Suppressor macrophage treated with lipopolysaccharide for 1 hour (primary cell): ENCODE measurements at regions not wholly inside any gene's neighbourhood (a gene's known extent, or its start where the extent isn't known, plus 50 kb on each side); places are given as distances from the start of the nearest gene placed in this dataset.
"Not testable (repeated sequence)": the region's sequence is repeated elsewhere in the genome, so short reads cannot be mapped to it uniquely, and the experiment has no call there.

Source experiments
- DNase-seq, 3 donors: peaks; one replicate each; pipeline ENCODE4 v3.0.0-alpha.2; 2020 to 2022

DNA sequence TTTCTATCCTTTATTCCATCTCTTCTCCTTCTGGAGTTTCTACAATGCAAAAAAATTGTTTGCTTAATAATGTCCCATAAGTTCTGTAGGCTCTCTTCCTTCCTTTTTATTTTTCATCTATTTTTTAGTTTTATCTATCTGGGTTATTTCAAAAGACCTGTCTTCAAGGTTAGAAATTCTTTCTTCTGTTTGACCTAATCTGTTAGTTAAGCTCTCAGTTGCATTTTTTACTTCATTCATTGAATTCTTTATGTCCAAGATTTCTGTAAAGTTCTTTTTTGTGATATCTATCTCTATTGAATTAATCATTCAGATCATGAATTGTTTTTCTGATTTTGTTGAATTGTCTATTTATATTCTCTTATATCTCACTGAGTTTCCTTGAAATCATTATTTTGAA is 145.9 kb upstream of the TLE4 start:
- DNase-seq: no peak

DNA sequence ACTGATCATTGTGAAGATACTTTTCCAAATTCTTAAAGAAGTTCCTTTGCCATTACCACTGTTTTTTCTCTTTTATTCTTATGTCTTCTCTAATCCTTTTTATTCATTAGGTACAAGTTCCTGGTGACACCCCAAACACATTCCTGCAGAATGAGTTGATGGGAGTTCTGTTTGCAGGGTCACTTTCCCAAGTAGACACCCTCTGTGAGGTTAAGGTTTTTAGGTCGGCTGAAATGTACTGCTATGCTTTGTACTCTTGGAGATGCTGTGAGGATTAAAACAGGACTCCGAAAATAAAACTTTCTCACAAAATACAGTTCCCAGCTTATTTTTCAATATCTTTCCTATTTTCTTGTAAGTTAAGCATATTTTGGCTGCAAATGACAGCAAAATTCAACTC is 143.3 kb upstream of the TLE4 start:
- no peak for DNase-seq

DNA sequence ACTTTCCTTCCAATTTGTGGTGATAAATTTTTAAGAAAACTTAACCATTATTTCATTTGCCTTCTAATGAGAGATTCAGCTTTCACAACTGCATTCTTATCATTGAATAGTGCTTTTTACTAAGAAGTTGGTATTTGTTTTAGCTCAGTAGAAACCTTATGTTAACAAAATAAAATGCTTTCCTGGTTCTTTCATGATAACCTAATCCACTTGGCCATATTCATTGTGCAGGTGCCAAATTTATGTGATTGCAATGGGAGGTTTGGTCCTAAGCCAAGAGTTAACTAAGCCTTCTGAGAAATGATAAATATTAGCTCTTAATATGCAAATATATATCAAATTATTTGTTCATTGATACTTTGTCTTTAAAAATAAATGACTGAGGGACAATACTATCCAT is 141.1 kb upstream of the TLE4 start:
- DNase-seq: no peak

DNA sequence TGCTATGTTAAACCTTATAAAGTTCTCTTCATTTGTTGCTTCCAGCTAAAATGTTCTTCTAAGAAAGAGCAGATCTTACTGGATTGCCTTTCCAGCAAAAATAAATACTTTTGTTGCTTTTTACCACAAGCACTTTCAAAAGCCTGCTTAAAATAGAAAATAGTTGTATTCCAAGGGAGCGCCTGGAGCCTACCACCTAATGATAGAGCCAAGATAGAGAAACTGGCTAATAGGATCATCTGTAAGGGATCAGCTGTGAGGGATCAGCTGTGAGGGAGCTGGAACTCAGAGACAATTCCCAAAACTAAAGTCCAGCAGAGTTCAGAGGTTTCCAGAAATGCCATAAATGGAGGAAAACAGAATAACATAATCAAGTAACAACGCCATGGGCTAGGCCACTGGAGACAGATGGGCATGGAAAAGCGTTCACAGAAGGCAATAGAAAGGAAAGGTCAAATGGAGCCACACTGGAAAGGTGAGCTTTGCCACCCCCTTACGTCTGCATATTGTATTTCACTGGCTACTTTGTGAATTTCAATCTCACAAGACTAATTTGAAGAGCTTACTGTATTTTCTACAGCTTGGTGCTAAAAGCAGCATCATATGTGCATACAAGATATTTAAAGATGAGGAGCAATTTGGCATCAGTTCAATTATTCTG is 140.6 kb upstream of the TLE4 start:
- no peak for DNase-seq

DNA sequence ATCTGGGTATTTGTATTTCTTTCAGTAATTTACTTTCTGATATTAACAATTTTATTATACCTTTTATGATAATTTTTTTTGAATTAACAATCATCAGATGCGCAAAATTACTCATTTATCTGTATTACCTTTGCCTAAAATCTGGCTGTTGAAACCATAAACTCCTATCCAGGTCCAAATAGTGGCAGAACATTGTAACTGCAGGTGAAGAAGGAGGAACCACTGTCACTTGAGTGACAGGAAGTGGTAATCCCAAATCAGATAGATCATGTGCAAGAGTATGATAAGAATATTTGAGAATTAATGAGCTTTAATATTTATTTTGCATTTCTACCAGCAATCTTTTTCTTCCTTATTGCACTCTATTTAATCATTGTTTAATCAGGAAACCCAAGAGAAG is 139.3 kb upstream of the TLE4 start:
- DNase-seq: no peak

DNA sequence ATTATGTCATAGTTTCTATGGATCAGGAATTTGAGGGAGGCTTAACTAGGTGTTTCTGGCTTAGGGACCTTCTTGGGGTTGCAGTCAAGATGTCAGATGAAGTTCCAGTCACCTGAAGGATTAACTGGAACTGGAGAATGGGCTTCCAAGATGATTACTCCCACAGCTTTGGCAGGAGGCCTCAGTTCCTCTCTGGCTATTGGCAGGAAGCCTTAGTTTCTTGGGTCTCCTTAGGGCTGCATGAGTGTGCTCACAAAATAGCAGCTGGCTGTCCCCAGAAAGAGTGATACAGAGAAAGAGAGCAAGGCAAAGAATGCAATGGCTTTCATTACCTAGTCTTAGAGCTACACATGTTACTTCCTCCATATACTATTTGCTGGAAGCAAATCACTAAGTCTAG is 138.1 kb upstream of the TLE4 start:
- DNase-seq: no peak

DNA sequence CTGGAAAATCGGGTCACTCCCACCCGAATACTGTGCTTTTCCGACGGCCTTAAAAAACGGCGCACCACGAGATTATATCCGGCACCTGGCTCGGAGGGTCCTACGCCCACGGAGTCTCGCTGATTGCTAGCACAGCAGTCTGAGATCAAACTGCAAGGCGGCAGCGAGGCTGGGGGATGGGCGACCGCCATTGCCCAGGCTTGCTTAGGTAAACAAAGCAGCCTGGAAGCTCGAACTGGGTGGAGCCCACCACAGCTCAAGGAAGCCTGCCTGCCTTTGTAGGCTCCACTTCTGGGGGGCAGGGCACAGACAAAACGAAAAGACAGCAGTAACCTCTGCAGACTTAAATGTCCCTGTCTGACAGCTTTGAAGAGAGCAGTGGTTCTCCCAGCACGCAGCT is 132.5 kb upstream of the TLE4 start:
- not testable (repeated sequence) for DNase-seq

DNA sequence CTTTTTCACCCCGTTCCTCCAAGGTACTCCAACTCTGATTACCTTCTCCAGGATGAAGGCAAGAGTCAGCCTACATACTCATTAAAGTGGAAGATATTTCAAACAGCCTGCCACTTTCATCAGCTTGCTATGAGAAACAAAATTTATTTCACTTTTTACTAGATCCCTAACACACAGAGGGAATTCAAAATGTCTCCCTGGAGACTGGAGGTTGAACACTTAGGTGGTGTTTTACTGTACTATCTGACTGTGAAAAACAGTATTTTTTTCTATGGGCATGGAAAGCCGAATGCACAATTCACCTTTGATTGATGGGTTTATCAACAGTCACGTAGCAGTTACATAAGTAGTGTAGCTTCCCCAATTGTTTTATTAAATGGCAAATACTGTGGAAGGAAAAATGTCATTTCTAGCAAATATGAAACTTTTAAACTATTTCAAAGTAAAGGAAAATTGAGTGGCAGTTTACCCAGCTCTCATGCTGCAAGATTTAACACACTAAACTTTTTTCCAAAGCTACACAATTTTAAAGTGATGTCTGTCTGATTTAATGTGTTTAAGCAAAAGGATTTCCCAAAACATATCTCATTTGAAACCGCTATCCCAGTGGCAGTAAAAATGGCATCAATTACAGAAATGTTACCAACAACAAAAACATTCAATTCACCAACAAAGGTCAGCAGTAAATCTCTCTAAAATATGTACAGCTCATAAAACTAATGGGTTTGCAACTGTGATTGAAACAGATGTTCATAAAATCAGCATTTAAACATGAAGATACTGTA is 125.0 kb upstream of the TLE4 start:
- DNase-seq: no peak

DNA sequence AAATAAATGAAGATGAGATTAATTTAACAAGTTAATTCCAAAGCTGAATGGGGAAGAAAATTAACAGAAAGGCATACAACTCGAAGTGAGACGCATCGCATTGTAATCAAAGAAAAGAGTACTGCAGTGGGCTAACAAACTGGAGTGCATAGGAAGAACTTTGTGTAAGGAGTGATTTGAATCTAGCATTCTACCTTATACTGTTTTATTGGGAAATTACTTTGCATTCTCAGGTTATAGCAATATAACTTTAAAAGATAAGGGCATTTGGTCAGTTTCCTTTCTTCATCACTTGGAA is 124.5 kb upstream of the TLE4 start:
- no peak for DNase-seq

DNA sequence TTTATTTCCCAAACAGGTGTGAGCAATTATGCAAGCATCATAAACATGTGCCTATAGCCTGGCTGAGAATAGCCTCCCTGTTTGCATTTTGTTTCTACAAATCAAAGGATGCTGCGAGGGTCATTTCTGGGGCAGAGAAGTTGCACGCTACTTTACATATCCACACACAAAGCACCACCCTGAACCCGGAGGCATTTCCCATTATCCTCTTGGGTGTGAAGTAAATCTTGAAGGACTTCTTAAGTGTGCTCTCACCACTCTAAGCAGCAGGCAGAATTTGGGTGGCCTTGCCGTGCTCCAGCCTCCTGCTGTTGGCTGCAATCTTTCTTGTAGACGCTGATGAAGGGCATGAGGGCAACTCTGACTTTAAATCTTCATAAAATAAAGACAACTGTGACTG is 124.0 kb upstream of the TLE4 start:
- DNase-seq: no peak

DNA sequence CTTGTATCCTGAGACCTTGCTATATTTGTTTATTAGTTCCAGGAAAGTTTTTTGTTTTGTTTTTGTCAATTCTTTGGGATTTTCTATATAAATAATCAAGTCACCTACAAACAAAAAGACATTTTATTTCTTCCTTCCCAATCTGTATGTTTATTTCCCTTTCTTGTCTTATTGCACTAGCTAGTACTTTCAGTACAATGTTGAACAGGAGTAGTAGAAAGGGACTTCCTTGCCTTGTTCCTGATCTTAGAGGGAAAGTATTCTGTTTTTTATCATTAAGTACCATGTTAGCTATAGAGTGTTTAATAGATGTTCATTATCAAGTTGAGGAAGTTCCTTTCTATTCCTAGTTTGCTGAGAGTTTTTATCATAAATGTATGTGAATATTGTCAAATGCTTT is 119.5 kb upstream of the TLE4 start:
- no peak for DNase-seq

DNA sequence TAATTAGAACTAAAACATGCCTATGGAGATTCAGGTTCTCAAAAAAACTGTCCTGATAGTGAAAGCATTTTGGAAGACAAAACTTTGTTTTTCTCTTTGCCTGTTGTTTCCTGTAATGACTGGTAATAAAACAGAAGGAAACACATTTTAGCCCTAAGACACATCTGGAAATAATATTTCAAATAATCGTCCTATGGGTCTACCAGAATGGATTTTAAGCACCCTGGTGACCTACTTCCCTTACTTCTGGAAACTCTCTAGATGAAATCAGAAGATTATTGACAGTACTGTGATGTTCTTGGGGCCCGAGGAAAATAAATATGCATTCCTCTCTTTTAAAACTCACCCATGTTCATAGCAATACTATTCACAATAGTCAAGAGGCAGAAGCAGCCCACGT is 110.1 kb upstream of the TLE4 start:
- no peak for DNase-seq

DNA sequence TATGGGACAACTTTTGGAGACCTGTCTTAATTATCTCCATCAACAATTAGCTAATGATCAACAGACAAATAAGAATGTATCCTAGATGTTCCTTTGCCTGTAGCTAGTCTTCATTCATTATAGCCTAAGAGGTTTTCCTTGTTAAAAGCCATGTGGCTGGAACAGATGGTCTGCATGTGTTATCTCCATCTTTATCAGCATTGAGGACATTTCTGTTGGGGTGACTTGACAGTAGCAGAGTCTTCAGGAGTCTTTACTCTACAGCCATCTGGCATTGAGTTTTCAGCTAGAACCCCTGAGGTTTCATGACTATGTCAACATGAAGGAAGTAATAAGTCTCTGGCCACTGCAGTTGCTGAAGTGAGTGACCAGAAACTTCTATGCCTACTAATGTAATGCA is 106.6 kb upstream of the TLE4 start:
- no peak for DNase-seq

DNA sequence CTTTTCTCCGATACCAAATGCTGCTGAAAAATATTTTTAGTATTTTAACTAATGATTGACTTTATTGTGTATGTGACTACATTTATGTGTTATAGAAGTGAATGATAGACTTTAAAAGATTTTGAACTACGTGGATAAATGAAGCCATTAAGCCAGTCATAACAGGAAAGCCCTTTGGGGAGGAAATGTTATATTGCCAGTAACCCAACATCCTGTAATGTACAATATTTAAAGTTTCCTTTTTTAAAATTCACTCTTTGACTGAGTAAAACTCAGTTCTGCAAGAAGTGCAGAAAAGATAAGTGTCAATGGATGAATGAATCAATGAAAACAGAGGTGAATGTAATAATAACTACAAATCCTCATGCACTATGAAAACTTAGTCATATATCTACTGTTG is 102.6 kb upstream of the TLE4 start:
- DNase-seq: no peak

DNA sequence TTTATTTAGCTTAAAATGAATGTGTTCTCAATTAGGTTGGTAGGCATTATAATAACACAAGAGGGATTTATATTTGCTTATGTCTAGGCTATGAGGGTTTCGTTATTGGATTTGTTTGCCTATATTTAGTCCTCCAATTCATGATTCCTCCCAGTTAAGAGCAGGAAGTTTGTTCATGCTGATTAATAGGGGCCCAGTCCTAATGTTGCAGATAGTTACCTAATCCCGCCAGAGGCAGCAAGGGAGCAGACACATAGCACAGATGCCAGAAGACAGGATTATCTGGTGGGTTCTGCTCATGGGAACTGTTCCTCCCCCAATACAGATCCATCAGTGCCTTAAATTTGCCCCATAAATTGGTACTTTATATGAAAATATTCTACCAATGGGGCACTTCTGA is 100.8 kb upstream of the TLE4 start:
- DNase-seq: no peak

DNA sequence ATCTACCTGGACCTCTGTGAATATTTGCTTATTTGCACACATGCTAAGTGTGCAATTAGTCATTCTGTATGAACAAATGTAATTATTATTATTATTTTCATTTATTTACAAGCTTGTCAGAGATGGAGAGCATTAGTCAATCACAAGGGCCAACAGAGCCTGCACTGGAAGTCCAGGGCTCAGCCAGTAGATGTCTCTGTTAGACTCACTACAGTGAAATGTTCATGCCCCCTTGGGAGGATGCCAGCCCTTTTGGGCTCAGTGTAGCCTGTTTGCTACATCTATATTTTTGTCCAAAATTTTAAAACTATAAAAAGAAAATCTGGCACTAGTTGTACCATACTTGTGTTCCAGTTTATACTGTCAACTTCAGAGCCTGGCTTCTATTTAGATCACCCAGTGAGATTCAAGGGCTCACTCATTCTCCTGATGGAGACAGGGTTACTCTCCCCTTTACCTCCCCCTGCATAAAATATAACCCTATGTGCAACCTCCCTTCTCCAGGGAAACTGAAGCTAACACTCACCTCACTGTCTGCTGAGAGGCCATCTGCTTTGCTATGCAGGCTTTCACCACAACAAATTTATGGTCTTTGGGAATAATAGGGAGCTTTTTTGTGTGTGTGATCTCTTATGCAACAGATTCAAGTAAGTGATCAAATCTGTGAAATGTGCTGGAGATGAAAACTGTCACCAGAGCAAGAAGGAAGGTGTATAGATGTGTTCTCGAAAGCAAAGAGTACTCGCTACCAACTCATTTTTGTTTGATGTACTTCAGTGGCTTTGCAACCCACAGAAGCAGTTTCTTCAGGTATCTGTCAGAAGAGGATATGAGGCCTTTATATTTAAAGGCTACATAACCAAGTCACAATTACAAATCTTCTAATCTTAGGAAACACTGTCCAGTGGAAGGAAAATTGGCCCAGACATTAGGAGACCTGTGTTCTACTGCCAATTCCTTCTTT is 99.9 kb upstream of the TLE4 start:
- DNase-seq: peak in 2 of 3 donors; percentile 5 to 17

DNA sequence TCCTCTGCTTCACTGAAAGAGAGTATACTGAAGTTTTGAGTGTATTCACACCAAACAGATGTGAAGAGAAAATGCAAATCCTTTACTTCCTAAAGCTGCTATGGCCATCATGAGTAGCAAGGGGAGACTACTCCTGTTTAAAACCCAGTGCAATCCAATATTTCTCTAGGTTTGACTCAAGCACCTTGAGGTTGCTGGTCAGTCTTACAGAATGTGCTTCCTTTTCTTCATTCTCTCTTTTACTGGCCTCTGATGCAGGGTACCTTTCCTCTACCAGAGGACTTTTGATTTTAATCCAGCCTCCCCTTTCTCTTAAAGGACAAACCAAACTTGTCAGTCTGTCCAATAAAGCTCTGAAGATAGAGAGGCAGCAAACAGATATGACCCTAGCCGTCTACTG is 98.1 kb upstream of the TLE4 start:
- no peak for DNase-seq

DNA sequence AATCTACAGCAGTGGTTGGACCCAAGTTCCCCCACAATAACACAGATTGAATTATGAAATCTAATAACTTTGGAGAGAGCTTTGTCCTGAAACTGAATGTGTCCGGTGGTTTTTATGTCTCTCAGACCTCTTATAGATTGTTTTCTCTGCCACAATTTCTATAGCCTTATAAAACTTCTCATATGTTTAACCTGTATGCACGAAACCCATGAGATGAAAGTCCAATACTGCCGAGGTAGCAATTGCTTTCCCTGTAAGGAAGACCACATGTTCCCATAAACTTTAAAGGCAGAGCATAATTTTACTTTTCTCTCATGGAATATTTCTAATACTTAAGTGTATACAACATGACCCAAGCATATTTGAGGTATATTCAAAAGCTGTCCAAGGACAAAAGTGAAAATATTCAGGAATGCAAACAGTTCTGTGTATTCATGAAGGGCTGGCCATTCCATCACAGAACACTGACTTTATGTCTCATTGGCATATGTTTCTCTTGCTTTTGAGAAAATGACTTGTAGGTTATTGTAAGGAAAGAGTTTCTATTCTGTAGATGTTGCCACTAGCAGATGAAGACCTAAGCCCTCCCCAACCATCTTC is 94.4 kb upstream of the TLE4 start:
- DNase-seq: no peak

DNA sequence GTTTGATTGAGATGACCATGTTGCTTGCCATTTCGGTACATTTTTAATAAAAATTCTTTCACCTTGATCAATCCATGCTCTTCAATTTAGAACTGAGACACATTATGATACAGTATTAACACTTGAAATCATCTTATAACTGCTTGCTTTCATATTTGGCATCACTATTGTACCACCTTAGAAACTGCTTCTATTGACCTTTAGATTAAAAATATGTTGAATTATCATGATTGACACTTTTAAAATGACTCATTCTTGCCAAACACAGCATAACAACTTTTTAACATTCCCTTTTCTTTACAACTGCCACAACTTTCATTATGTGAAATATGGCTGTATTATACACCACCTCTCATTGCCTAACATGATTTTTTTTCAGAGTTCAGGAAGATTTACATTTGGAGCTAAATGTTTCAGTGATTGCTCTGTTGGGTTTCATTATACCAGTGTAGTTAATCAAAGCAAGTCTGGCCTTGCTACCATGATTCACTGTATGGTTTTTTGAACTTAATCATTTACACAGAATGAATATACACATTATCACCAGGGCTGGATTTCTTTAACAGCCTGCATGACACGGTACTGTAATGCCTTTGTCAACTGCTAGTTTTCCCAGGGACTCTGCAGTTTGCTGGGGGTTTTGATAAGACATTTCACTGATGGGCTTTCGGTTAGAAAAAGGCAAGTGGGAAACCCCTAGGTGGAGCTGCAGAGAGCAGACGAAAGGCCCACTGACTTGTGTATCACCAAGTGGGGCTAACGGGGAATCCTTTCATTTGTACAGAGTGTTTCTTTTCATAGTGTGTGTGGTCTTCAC is 93.6 kb upstream of the TLE4 start:
- DNase-seq: peak; percentile 20 to 28 (median 21)

DNA sequence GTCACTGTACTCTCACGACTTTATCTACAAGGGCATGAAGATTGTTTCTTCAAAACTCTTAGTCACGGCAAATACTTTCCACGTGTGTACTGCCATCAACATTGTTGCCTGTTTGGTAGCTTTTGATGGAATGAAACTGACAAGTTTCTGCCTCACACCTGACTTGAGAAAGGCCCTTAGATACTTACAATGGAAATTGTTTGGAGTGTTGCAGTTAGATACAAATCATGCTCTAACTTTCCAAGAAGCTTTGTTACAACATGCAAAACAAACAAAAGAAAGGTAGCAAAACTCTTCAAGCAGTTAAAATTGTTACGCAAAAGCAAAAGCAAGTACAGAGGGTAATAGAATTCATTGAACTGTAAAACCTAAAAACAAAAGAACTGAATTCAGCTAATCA is 91.1 kb upstream of the TLE4 start:
- no peak for DNase-seq

DNA sequence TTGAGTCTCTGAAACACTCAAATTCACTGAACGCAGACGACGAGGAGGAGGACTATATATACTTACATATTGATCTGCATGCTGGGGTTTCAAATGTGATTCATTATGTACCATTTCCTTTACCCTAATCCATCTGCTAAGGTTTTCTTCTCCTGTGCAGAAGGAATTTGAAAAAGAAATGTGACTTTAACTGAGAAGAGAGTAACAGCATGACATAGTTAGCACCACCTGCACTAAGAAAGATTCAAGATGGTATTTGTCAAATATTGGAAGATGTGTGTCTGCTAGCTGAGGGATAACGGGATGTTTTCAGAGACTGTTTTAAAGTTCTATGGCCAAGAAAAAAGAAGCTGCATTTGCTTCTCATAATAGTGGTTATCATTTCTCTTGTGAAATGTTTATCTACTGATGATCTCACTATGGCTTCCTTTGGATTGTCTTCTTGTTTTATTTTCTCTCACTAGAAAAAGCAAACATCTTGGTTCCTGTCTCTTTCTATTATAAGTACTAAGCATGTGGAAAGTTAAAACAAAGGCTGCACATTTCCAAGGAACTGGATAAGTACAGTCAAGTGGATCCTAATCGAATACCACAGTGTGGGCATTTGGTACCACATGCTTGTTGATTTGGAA is 89.8 kb upstream of the TLE4 start:
- no peak for DNase-seq

DNA sequence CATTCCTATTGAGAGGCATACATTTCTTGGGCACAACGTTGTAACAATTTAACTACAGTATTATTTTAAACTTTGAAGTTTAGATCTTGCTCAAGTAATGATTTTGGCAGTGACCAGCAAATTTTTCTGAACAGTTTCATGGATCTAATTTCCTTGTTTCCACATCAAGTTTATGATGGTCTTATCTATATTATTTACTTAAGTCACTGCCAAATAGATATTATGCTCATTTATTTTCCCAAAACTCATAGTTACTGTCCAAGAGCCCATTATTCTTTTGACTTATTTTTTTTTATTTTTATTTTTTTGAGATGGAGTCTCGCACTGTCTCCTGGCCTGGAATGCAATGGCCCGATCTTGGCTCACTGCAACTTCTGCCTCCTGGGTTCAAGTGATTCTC is 86.5 kb upstream of the TLE4 start:
- DNase-seq: no peak
